Sigmoid colon (tissue), 6 donors: ENCODE measurements at regions not wholly inside any gene's neighbourhood (a gene's known extent, or its start where the extent isn't known, plus 50 kb on each side); places are given as distances from the start of the nearest gene placed in this dataset.

Experiments
- DNase-seq: peaks from one replicate; pipeline ENCODE4 v3.0.0-alpha.2; 2019
- H3K27ac ChIP-seq, 4 donors: fragments of 200-600 bp; sonication (generic); one replicate each; pipeline ENCODE4 v1.5.1; 2016 to 2019; ENCODE audit warnings: mild to moderate bottlenecking in 1 of 4
- H3K27me3 ChIP-seq, 3 donors: fragments of 200-600 bp; sonication (generic); one replicate each; pipeline ENCODE4 v1.5.1; 2019; ENCODE audit warnings: mild to moderate bottlenecking in 1 of 3
- H3K36me3 ChIP-seq, 4 donors: fragments of 200-600 bp; sonication (generic); one replicate each; pipeline ENCODE4 v1.5.1; 2016 to 2019
- H3K4me1 ChIP-seq, 4 donors: fragments of 200-600 bp; sonication (generic); one replicate each; pipeline ENCODE4 v1.5.1; 2017 to 2019
- H3K4me3 ChIP-seq, 4 donors: fragments of 200-600 bp; sonication (generic); one replicate each; pipeline ENCODE4 v1.5.1; 2017 to 2019; ENCODE audit warnings: mild to moderate bottlenecking in 2 of 4, moderate library complexity in 1 of 4
- H3K9me3 ChIP-seq, 4 donors: fragments of 200-600 bp in 3 of 4; sonication (generic) in 3 of 4; one replicate each; pipeline versions ENCODE4 v1.5.1 to v1.6.1; 2013 to 2019
- CTCF ChIP-seq, 4 experiments: fragments of 450-650 bp in 3 of 4; fragments of 200-600 bp in 1 of 4; IDR thresholded peaks; one replicate each; pipeline ENCODE4 v1.5.1; 2016 to 2019; ENCODE audit warnings: antibody characterized with exemption in 4 of 4, mild to moderate bottlenecking in 3 of 4, moderate library complexity in 2 of 4
- EP300 ChIP-seq, 4 donors: sonication (generic); formaldehyde crosslinking; IDR thresholded peaks; one replicate each; pipeline ENCODE4 v1.6.1; 2017; ENCODE audit warnings: antibody characterized with exemption in 4 of 4
- POLR2A ChIP-seq, 2 donors: fragments of 450-650 bp; IDR thresholded peaks; one replicate each; pipeline ENCODE4 v1.6.1; 2016; ENCODE audit warnings: antibody characterized with exemption in 2 of 2, mild to moderate bottlenecking in 2 of 2, moderate library complexity in 2 of 2
- POLR2AphosphoS5 ChIP-seq, 4 donors: sonication (generic); formaldehyde crosslinking; IDR thresholded peaks; one replicate each; pipeline ENCODE4 v1.6.1; 2017; ENCODE audit warnings: antibody characterized with exemption in 4 of 4
- WGBS, 2 donors: extraction: QIAGEN DNeasy Blood & Tissue Kit; methylation state at CpG; one replicate each; pipeline ENCODE4 v1.1.7; 2013; 5-methylcytosine and 5-hydroxymethylcytosine counted together
- intact Hi-C: fragments of 100-400 bp; cut with DNase I; formaldehyde crosslinking; loops from one replicate; pipeline ENCODE4 v1.15.1; 2023
- donor health status: healthy with polysubstance abuse.
- donor health status: healthy.

DNA sequence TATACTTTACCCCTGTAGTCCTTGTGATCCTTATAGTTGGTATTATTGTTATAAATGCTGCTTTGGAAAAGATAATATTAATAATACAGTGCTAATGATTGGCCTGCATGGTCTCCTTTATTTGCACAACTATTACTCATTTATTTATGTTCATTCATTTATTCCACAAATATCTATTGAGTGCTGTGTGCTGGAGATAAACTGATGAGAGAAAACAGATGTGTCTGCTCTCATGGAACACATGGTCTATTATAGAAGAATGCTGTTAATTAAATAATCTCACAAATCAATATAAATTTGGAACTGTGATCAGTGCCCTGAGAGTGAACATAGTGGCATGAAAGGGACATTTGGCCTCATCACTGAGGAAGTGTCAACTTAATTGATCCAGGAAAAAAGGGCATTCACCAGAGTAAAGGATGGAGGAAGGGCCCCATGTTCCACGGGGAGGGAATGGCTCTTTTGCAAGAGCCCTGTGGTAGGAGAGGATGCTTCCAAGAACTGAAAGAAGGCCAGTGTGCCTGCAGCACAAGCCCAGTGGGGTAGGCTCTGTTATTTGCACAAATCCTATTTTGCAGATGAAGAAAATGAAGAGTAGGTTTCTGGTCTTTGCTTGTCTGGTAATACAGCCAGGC is 91.5 kb upstream of the STK39 start:
- WGBS, 2 donors, result 73 to 79% methylated on average over 1 of the region's 1 CpG

GRCh38 chr2:168340931-168341330 is 93.5 kb upstream of the STK39 start:
- Histone ChIP-seq H3K4me1 (no peaks in the 10 kb centered on the region), H3K9me3 (no peaks in the 10 kb centered on the region), H3K27ac (no peak overlapping the region), H3K36me3 (no peaks in the 10 kb centered on the region), H3K4me3 (no peak overlapping the region), H3K27me3 (no peaks in the 10 kb centered on the region)
- WGBS, 2 donors, result 93 to 95% methylated on average over 5 of the region's 5 CpGs
- intact Hi-C loops, result no loop called here
- TF ChIP-seq POLR2A (IDR thresholded peaks at IDR 0.05), result no peak
- no peak for TF ChIP-seq EP300 (IDR thresholded peaks at IDR 0.05)
- no peak for TF ChIP-seq CTCF (IDR thresholded peaks at IDR 0.05)
- no peak for TF ChIP-seq POLR2AphosphoS5 (IDR thresholded peaks at IDR 0.05)
- DNase-seq, result no peak

More for the DNA sequence above, 91.5 kb upstream of the STK39 start:
- H3K4me3 ChIP-seq, result no peak overlapping the region
- H3K36me3 ChIP-seq, result no peaks in the 10 kb centered on the region
- no peak for DNase-seq
- intact Hi-C loops, result no loop called here
- H3K27ac ChIP-seq, result no peak overlapping the region
- TF ChIP-seq POLR2A (IDR thresholded peaks at IDR 0.05) (no peak), POLR2AphosphoS5 (IDR thresholded peaks at IDR 0.05) (no peak), CTCF (IDR thresholded peaks at IDR 0.05) (no peak), EP300 (IDR thresholded peaks at IDR 0.05) (no peak)
- no peaks in the 10 kb centered on the region for H3K27me3 ChIP-seq
- no peaks in the 10 kb centered on the region for H3K4me1 ChIP-seq
- no peaks in the 10 kb centered on the region for H3K9me3 ChIP-seq

- H3K9me3 ChIP-seq, result no peaks in the 10 kb centered on the region
- intact Hi-C loops, result no loop called here
- TF ChIP-seq CTCF (IDR thresholded peaks at IDR 0.05), result no peak
- TF ChIP-seq POLR2AphosphoS5 (IDR thresholded peaks at IDR 0.05), result no peak
- no peak for TF ChIP-seq POLR2A (IDR thresholded peaks at IDR 0.05)
- no peak for TF ChIP-seq EP300 (IDR thresholded peaks at IDR 0.05)
- H3K4me3 ChIP-seq, result no peak overlapping the region
- peaks cover 0 to 5% (median 2%) of the 10 kb centered on the region in 4 donors for H3K4me1 ChIP-seq
- 89 to 90% methylated on average over 5 of the region's 5 CpGs for WGBS, 2 donors
- no peak overlapping the region for H3K27ac ChIP-seq
- H3K27me3 ChIP-seq, result no peaks in the 10 kb centered on the region
- no peaks in the 10 kb centered on the region for H3K36me3 ChIP-seq
- no peak for DNase-seq
Observed at GRCh38 chr2:168343586-168343985, 96.2 kb upstream of the STK39 start.

DNA sequence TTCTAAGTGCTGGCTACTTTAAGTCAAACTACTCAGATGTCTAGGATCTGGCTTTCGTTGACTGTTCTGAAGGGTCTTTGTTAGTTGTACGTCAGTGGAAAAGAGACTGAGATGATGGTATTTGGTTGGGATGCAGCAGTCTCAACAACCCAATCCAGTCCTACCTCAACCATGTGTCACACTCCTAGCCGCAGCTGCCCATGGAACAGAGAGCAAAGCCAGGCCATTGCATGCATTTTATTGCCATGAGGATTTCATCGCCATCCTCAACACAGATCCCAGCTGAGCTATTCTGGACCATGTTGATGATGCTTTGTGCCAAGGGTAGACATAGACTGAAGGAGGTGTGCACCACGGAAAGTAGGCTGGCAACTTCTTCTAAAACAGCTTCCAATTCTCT is 97.3 kb upstream of the STK39 start:
- peaks cover 0 to 5% (median 2%) of the 10 kb centered on the region in 4 donors for H3K4me1 ChIP-seq
- 94 to 97% methylated on average over 5 of the region's 5 CpGs for WGBS, 2 donors

More for the DNA sequence above, 97.3 kb upstream of the STK39 start:
- intact Hi-C loops, result loop anchor here (5.0 kb wide), 1 partner anchor 348 kb away; no protein-coding TSS in a partner anchor
- no peak overlapping the region for H3K4me3 ChIP-seq
- no peak for DNase-seq
- no peak for TF ChIP-seq CTCF (IDR thresholded peaks at IDR 0.05)
- no peak for TF ChIP-seq POLR2AphosphoS5 (IDR thresholded peaks at IDR 0.05)
- TF ChIP-seq POLR2A (IDR thresholded peaks at IDR 0.05), result no peak
- TF ChIP-seq EP300 (IDR thresholded peaks at IDR 0.05), result no peak
- no peak overlapping the region for H3K27ac ChIP-seq
- H3K9me3 ChIP-seq, result no peaks in the 10 kb centered on the region
- no peaks in the 10 kb centered on the region for H3K27me3 ChIP-seq
- no peaks in the 10 kb centered on the region for H3K36me3 ChIP-seq
